GM18873 (cell line): ENCODE measurements at regions not wholly inside any gene's neighbourhood (a gene's known extent, or its start where the extent isn't known, plus 50 kb on each side); places are given as distances from the start of the nearest gene placed in this dataset.
"Not testable (repeated sequence)": the region's sequence is repeated elsewhere in the genome, so short reads cannot be mapped to it uniquely, and the experiment has no call there.

ENCODE experiments used
- ATAC-seq: cut with Tn5 transposase; IDR thresholded peaks from one replicate; pipeline ENCODE4 v1.9.1; 2021; ENCODE audit warnings: mild to moderate bottlenecking, moderate library complexity, moderate number of reproducible peaks; ENCODE audit not compliant: unreplicated experiment, low FRiP score

DNA sequence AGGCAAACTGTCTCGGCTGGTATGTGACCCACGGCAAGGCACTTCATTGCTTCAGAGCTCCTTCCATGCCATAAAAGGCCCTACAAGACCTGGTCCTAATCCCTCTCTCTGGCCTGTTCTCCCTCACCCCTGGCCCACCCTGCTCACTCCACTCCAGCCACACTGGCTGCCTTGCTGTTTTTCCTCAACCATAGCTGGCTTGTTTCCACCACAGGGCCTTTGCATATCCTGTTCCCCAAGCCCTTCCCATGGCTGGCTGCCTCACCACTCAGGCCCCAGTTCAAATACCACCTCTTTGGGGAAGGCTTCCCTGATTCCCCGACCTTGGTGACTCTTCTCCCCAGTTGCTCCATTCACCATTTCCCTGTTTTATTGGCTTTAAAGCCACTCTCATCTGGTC is 230.8 kb upstream of the FRG2C start:
- not testable (repeated sequence) for ATAC-seq

DNA sequence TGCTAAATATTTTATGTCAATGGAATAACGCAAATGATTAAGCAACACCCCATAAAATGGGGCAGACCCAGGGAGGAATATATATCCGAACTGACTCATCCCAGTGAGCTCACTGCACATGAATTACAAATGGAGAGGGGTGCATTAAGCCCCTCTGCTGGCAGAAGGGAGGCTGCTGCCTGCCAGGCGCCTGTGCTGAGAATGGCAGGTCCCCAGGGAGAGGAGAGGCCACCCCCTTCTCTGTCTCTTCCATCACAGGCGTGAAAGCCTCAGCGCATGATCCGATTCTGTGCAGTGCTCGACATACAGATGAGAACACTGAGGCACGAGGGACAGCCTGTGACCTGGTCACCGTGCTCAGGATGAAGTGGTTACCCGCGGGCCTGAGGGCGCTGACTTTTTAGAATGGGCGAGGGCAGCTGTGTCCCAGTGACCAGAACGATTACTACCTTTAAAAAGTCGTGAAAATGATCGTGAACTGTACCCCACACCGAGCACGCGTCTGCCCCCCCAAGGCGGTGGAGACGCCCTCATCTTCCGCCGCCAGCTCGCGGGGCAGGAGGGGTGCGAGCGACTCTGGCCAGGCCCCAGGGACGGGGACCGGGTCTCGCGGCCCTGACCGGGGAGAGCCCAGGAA is 229.7 kb upstream of the FRG2C start:
- ATAC-seq: peak; percentile 8

DNA sequence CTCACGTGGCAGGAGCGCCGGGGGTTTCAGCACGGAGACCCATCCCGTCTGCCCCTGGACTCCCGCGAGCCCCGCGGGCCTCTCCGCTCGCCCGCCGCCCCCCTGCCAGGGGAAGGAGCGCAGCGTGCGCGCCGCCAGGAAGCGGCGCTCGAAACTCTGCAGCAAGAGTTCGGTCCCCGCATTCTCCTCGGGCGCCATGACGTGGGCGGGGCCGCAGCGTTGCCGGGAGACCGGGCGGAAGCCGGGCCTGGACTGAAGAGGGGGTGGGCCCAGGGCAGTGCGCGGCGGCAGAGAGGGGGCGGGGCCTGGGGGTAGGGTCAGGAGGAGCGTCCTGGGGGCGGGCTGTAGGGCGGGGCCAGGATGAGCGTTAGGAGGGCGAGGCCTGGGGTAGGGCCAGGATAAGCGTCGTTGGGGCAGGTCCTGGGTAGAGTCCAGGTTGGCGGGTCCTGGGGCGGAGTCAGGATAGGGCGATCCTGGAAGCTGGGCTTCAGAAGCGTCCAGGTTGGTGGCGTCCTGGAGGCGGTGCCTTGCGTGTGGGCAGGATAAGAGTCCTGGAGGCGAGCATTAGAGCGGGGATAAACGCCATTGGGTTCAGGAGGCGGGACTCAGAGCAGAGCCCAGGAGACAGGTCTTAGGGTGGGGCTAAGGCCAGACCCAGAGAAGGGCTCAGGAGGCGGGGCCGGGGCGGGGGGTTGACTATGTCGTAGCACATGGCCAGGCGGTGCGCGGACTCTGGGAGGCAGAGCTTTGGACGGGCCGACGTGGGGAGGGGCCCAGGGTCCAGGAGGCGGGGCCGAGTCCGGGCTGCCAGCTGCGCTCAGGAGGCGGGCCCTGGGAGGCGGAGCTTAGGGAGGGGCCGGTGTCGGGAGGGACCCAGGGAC is 229.0 kb upstream of the FRG2C start:
- ATAC-seq: peak; percentile 88

- ATAC-seq: peak; percentile 4
Measured at GRCh38 chr3:75435794-75436400, 228.2 kb upstream of the FRG2C start.

- ATAC-seq: not testable (repeated sequence)
Measured at GRCh38 chr3:75440986-75441385, 223.1 kb upstream of the FRG2C start.

DNA sequence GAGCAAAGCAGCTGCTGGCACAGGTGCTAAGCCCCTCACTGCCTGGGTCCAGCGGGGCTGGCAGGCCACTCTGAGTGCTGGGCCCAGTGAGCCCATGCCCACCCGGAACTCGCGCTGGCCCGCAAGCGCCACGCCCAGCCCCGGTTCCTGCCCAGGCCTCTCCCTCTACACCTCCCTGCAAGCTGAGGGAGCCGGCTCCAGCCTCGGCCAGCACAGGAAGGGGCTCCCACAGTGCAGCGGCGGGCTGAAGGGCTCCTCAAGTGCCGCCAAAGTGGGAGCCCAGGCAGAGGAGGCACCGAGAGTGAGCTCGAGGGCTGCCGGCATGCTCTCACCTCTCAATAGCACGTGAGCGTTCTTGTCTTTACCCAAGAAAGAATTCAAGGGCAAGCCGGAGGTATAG is 219.5 kb upstream of the FRG2C start:
- not testable (repeated sequence) for ATAC-seq

DNA sequence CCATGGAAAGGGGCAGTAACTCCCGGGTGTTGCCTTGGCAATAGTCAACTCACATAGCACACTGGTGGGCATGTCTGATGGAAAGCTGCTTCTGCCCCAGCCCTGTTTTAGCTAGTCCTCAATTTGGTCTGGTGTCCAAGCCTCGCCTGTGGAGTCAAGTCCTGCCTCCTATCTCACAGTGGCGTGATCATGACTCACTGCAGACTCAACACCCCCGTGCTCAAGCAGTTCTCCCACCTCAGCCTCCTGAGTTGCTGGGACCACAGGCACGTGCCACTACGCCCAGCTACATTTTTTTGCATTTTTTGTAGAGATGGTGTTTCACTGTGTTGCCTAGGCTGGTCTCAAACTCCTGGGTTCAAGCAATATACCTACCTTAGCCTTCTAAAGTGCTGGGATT is 218.9 kb upstream of the FRG2C start:
- ATAC-seq: not testable (repeated sequence)

DNA sequence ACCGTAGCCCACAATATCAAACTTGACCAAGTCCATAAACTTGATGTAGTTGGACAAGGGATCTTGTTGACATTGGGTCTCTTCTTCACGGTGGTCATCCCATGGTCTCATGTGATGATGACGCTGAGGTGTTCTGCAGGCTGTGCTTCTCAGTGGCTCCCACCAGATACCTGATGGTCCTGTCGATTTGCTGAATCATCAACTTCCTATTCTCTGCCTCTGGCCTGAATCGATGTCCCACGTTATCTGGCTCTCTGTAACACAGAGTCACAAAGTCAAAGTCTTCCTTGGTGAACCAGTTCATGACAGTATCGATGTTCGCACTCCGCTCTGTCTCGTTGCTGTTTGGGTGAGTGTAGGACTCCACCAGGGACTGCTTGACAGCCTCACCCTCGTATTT is 217.2 kb upstream of the FRG2C start:
- not testable (repeated sequence) for ATAC-seq

DNA sequence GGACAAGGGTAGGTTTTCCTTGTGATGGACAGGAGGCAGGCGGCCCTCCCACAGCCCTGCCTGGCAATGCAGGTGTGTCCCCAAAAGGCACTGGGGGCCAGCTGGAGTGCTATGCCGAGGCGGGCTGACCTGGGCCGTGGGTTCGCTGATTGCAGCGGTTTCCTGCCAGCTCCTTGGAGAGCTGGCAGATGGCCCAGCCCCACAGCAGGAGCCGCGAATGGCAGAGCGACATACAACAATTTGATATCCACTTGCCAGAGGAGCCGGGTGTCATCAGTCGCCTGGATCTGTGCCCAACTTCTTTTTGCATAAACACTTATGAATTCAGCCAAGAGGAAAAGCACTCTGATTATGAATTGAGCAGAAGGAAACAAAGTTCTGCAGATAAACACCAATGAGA is 210.8 kb upstream of the FRG2C start:
- ATAC-seq: not testable (repeated sequence)

DNA sequence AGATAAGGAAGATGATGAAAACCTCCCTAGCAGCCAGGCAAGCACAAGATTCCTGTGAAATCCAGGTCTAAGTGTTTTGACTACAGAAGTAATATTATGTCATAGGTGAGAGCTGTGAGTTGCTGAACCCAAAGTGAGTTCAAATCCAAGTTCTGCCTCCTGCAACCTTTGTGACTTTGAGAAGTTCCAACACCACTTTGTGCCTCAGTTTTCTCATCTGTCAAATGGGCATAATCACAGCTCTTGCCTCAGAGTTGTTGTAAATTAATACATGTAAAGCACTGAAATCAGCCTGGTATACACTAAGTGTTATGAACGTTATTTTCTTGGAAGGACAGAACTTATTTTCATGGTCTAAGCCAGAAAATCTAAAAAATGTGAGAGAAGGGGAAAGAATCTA is 210.3 kb upstream of the FRG2C start:
- not testable (repeated sequence) for ATAC-seq

DNA sequence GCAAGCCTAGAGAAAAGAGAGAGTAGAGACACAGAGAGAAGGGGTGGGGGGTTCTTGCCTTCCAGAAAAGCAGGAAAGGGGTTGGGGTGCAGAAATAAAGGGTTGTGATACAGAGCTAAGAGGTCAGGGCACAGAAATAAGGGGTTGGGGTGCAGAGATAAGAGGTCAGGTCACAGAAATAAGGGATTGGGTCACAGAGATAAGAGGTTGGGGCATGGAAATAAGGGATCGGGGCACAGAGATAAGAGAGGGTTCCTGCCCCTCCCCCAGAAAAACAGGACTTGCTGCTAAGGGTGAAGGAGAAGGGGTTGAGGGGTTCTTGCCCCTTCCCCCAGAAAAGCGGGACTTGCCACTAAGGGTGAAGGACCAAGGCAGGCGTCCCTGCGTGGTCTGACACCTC is 189.6 kb upstream of the FRG2C start:
- ATAC-seq: not testable (repeated sequence)

DNA sequence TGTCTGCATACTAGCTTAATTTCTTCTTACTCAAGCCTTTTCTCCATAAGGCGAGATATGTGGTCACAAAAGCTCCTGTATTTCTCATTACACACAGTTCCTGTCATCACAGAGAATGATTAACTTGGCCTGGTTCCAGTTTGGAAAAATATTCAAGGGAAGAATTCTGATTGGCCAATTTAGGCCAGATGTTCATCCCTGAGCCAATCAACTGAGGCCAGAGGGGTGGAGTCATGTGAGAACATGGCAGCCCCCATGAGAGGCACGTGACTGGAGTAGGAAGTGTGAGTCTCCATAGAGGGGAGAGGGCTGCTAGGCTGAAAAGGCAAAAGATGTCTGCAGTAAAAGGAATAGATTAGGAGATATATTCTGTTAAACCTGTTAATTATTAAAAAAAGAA is 167.5 kb upstream of the FRG2C start:
- ATAC-seq: not testable (repeated sequence)

DNA sequence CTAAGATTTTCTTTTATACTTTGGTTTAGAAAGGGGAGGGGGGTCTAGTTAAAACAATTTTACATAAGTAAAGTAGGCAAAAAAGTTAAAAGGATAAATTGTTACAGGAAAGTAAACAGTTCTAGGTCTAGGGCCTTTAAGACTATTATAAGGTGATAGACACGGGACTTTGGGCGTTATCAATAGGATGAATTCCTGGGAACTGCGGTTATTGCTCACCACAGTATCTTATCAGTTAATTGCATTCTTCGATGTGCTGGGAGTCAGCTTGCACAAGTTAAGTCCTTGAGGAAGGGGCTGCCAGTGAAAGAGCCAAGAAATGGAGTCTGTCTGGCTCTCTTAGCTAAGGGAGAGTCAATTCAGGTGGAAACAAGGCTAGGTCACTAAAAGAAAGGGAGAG is 163.8 kb upstream of the FRG2C start:
- not testable (repeated sequence) for ATAC-seq

- ATAC-seq: not testable (repeated sequence)
Measured at GRCh38 chr3:75502171-75502570, 162.0 kb upstream of the FRG2C start.

DNA sequence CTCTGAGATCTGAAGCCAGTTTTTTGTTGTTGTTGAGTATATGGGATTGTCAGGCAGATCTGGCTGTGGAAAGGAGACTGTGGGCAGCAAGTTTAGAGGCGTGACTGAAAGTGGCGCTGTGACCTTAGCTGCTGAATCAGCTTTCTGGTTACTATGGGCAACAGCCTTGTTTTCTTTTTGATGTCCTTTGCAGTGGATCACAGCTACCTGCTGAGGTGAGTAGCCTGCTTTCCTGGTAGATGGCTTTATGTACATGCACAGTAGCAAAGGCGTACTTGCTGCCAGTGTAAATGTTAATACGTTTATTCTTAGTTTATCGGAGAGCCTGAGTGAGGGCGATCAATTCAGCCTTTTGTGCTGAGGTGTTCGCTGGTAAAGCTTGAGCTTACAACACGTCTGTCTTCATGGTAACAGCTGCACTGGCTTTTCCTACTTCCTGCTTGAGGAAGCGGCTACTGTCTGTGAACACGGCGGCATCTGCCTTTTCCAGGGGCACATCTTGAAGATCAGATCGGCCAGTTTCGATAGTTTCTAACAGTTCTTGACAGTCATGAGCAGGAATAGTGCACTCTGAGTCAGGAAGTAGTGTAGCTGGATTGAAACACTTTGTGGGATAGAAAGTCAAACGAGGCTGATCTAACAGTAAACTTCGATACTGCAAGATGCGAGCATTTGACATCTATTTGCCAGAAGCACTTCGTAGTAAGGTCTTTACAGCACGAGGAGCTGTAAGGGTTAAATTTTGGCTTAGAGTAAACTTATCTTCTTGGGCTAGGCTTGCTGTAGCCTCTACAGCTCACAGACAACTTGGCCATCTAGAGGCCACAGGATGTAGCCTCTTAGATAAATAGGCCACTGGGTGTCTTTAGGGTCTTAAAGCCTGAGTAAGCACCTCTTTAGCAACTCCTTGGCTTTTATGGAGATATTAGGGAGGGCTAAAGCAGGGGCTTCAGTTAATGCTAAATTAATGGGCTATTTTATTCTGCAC is 161.1 kb upstream of the FRG2C start:
- ATAC-seq: not testable (repeated sequence)

DNA sequence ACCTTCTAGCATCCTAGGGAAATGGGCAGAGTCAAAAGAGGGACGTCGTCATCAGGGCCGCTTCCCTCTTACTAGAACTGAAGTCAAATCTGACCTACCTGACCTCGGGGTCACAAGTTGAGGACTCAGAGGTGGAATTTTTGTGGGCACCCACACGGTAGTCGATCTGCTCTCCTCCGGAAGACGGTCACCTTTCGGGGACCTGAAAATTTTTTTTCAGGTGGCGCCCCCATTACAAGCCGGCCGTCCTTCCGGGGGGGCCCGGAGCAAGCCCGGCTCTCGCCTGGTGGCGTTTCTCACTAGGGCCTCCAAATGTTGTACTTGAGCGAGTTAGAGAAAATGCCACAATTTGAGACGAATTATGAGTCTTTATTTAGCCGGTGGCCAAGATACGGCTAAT is 157.5 kb upstream of the FRG2C start:
- no peak for ATAC-seq

- not testable (repeated sequence) for ATAC-seq
Measured at GRCh38 chr3:75507956-75508355, 156.2 kb upstream of the FRG2C start.

DNA sequence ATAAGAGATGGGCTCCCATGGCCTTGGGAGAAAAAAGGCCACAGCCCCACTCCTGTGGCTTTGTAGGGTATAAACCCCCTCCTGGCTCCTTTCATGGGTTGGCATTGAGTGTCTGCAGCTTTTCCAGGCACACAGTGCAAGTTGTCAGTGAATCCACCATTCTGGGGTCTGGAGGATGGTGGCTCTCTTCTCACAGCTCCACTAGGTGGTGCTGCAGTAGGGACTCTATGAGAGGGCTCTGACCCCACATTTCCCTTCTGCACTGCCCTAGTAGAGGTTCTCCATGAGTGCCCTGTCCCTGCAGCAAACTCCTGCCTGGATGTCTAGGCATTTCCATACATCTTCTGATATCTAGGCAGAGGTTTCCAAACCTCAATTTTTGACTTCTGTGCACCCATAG is 136.5 kb upstream of the FRG2C start:
- ATAC-seq: not testable (repeated sequence)

DNA sequence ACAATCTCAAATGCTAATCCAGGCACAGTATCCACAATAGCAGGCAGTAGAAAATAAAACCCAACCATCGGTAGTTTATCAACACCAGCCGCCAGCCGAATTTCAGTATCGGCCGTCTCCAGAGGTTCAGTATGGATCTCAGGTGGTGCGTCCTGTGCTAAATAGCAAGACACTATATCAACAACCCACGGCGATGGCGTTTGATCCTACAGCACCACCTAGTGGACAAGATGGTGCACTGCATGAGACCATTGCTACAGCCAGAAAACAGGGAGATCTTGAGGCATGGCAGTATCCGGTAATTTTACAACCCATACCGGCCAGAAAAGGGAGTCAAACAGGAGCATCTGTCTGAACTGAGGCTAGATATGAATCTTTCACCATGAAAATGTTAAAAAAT is 112.0 kb upstream of the FRG2C start:
- ATAC-seq: not testable (repeated sequence)

- not testable (repeated sequence) for ATAC-seq
Measured at GRCh38 chr3:75564427-75564826, 99.7 kb upstream of the FRG2C start.
